SK-N-SH treated with all-trans-retinoic acid at 6 μM for 48 hours (cell line): ENCODE measurements at regions not wholly inside any gene's neighbourhood (a gene's known extent, or its start where the extent isn't known, plus 50 kb on each side); places are given as distances from the start of the nearest gene placed in this dataset.

Source experiments
- ISL1 ChIP-seq: fragments of 250-450 bp; sonication (Bioruptor Pico); IDR thresholded peaks from 2 replicates; pipeline ENCODE4 v2.1.2; 2022; ENCODE audit warnings: mild to moderate bottlenecking, moderate library complexity
- PATZ1 ChIP-seq: fragments of 250-450 bp; sonication (Bioruptor Pico); IDR thresholded peaks from 2 replicates; pipeline ENCODE4 v1.8.0; 2020; ENCODE audit warnings: mild to moderate bottlenecking, moderate library complexity, borderline replicate concordance
- PPARA ChIP-seq: fragments of 250-450 bp; sonication (Bioruptor Pico); IDR thresholded peaks from 2 replicates; pipeline ENCODE4 v1.5.0; 2020; ENCODE audit warnings: mild to moderate bottlenecking, borderline replicate concordance
- ZC3H10 ChIP-seq: fragments of 250-450 bp; sonication (Bioruptor Pico); IDR thresholded peaks from 2 replicates; pipeline ENCODE4 v1.5.1; 2021; ENCODE audit warnings: mild to moderate bottlenecking, moderate library complexity

- TF ChIP-seq ZC3H10 (CRISPR knock-in tag) (no peak), PPARA (CRISPR knock-in tag) (no peak), PATZ1 (CRISPR knock-in tag) (no peak), ISL1 (CRISPR knock-in tag) (no peak)
Observed at GRCh38 chr4:27178061-27178460, 317.4 kb downstream of the STIM2 start.
